Mammary epithelial cell (primary cell): ENCODE measurements at regions not wholly inside any gene's neighbourhood (a gene's known extent, or its start where the extent isn't known, plus 50 kb on each side); places are given as distances from the start of the nearest gene placed in this dataset.

ENCODE experiments used
- EZH2 ChIP-seq: IDR thresholded peaks from 2 replicates; pipeline ENCODE4 v1.6.1; 2012; ENCODE audit warnings: low read length, inconsistent platforms, borderline replicate concordance
- TF ChIP-seq, protein P1 (sequence below), 2 donors: IDR thresholded peaks in 1 of 2; conservative IDR thresholded peaks in 1 of 2; 2 replicates each; pipeline ENCODE4 v1.5.1; 2011 to 2012; ENCODE audit warnings: inconsistent platforms in 2 of 2, low read length in 2 of 2, mild to moderate bottlenecking in 2 of 2, control low read depth in 1 of 2, low read depth in 1 of 2; ENCODE audit not compliant: insufficient read depth in 1 of 2; ENCODE audit errors: extremely low read depth in 1 of 2

DNA sequence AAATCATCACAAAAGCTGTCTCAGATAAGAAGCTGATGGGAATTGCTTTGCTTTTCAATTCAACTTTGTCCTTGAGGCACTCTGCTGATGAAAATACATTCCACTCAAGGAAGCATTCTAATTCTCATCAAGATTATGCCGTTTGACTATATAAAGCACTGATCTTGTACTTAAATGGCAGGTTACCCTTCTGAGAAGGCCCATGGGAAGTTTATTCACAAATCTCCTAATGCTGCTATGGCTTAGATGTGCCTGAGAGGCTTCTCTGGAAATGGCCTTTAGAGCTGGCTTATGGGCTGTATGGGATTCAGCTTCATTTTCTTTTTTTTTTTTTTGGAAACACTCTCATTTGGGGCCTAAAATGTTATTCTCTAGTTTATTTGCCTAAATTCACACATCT lies 69.7 kb upstream of the ARNT2 start:
- TF ChIP-seq, protein P1, sequence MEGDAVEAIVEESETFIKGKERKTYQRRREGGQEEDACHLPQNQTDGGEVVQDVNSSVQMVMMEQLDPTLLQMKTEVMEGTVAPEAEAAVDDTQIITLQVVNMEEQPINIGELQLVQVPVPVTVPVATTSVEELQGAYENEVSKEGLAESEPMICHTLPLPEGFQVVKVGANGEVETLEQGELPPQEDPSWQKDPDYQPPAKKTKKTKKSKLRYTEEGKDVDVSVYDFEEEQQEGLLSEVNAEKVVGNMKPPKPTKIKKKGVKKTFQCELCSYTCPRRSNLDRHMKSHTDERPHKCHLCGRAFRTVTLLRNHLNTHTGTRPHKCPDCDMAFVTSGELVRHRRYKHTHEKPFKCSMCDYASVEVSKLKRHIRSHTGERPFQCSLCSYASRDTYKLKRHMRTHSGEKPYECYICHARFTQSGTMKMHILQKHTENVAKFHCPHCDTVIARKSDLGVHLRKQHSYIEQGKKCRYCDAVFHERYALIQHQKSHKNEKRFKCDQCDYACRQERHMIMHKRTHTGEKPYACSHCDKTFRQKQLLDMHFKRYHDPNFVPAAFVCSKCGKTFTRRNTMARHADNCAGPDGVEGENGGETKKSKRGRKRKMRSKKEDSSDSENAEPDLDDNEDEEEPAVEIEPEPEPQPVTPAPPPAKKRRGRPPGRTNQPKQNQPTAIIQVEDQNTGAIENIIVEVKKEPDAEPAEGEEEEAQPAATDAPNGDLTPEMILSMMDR (conservative IDR thresholded peaks at IDR 0.05 in 1 of 2, IDR thresholded peaks at IDR 0.05 in 1 of 2; ENCODE audit: extremely low read depth in 1 of 2, insufficient read depth in 1 of 2, low read depth in 1 of 2, low read length in 2 of 2) = no peak
- TF ChIP-seq EZH2 = no peak
